OCI-LY7 (cell line): ENCODE measurements at regions not wholly inside any gene's neighbourhood (a gene's known extent, or its start where the extent isn't known, plus 50 kb on each side); places are given as distances from the start of the nearest gene placed in this dataset.

Source experiments
- CTCF ChIP-seq: fragments of 200-600 bp; sonication (generic); conservative IDR thresholded peaks from 2 replicates; pipeline ENCODE4 v1.5.1; 2014; ENCODE audit warnings: mild to moderate bottlenecking, antibody characterized with exemption, low read length, moderate library complexity, mixed read lengths
- EZH2phosphoT487 ChIP-seq: fragments of 200-600 bp; sonication (generic); IDR thresholded peaks from 2 replicates; pipeline ENCODE4 v1.6.1; 2018; ENCODE audit warnings: low read depth, borderline replicate concordance, mild to moderate bottlenecking, mixed run types, antibody characterized with exemption, low read length, moderate library complexity, mixed read lengths

GRCh38 chr6:90644492-90644891 is 57.6 kb upstream of the MAP3K7 start:
- TF ChIP-seq CTCF (no peak), EZH2phosphoT487 (no peak)
